WTC11 (cell line): ENCODE measurements at regions not wholly inside any gene's neighbourhood (a gene's known extent, or its start where the extent isn't known, plus 50 kb on each side); places are given as distances from the start of the nearest gene placed in this dataset.

Experiments used
- ESRRA ChIP-seq: sonication (generic); formaldehyde crosslinking; IDR thresholded peaks from 2 replicates; pipeline ENCODE4 v1.8.1; 2022; ENCODE audit warnings: mild to moderate bottlenecking, missing genetic modification reagents, borderline replicate concordance
- JUN ChIP-seq: sonication (generic); formaldehyde crosslinking; IDR thresholded peaks from 2 replicates; pipeline ENCODE4 v1.8.0; 2023; ENCODE audit warnings: mild to moderate bottlenecking, missing genetic modification reagents
- KAT7 ChIP-seq: sonication (generic); formaldehyde crosslinking; IDR thresholded peaks from 2 replicates; pipeline ENCODE4 v1.8.1; 2023; ENCODE audit warnings: missing genetic modification reagents, mild to moderate bottlenecking, borderline replicate concordance
- MYBL2 ChIP-seq: sonication (generic); formaldehyde crosslinking; IDR thresholded peaks from 2 replicates; pipeline ENCODE4 v1.8.1; 2023; ENCODE audit warnings: mild to moderate bottlenecking, moderate library complexity, missing genetic modification reagents
- NFYB ChIP-seq: sonication (generic); formaldehyde crosslinking; conservative IDR thresholded peaks from 2 replicates; pipeline ENCODE4 v1.8.0; 2022; ENCODE audit warnings: low read depth, missing genetic modification reagents
- ZBTB21 ChIP-seq: sonication (generic); formaldehyde crosslinking; IDR thresholded peaks from 2 replicates; pipeline ENCODE4 v1.8.1; 2023; ENCODE audit warnings: mild to moderate bottlenecking, missing genetic modification reagents, borderline replicate concordance
- ZNF219 ChIP-seq: sonication (generic); formaldehyde crosslinking; IDR thresholded peaks from 2 replicates; pipeline ENCODE4 v1.8.0; 2023; ENCODE audit warnings: missing genetic modification reagents, mild to moderate bottlenecking, borderline replicate concordance
- TF ChIP-seq, protein P1 (sequence below): fragments of 200-600 bp; IDR thresholded peaks from 2 replicates; pipeline ENCODE4 v1.8.0; 2022; ENCODE audit warnings: antibody characterized with exemption
- TF ChIP-seq, protein P2 (sequence below): sonication (generic); formaldehyde crosslinking; IDR thresholded peaks from 2 replicates; pipeline ENCODE4 v1.8.0; 2022; ENCODE audit warnings: mild to moderate bottlenecking, missing genetic modification reagents

DNA sequence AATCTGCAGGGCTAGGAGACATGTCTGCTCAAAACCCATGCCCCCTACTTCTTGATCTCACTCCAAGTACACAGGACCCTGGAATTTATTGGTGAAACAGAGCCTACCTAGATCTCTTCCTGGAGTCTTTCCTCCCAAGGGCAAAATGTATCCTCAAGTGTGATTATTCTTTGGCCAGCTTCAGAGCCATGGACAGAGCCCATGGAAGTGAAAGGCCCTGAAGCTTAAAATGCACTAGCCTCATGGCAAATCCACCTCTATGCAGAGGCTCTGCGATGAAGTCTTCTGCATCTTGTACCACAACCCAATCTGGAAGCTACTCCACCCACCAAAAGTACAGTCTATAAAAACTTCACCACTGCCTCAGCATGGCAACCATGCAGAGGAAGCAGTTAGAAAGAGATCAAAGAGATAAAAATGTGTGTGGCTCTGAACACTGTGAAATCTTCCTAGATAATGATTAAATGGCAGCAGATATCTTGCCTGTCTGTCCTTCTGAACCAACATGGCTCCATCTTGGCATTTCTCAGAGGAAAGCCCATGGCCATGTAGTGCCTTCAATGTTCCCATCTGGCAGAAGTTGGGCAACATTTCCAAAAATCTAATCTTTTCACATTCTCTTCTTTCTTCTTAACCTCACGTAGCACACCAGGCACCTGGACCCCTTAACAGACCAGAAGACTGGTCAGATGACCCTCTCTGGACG, 142.9 kb upstream of the KLF7 start:
- TF ChIP-seq KAT7 (CRISPR knock-in tag) (no peak), ESRRA (CRISPR knock-in tag) (no peak), ZNF219 (CRISPR knock-in tag) (no peak), NFYB (CRISPR knock-in tag) (no peak), JUN (CRISPR knock-in tag) (no peak), ZBTB21 (CRISPR knock-in tag) (no peak), MYBL2 (no peak)
- TF ChIP-seq, protein P1, sequence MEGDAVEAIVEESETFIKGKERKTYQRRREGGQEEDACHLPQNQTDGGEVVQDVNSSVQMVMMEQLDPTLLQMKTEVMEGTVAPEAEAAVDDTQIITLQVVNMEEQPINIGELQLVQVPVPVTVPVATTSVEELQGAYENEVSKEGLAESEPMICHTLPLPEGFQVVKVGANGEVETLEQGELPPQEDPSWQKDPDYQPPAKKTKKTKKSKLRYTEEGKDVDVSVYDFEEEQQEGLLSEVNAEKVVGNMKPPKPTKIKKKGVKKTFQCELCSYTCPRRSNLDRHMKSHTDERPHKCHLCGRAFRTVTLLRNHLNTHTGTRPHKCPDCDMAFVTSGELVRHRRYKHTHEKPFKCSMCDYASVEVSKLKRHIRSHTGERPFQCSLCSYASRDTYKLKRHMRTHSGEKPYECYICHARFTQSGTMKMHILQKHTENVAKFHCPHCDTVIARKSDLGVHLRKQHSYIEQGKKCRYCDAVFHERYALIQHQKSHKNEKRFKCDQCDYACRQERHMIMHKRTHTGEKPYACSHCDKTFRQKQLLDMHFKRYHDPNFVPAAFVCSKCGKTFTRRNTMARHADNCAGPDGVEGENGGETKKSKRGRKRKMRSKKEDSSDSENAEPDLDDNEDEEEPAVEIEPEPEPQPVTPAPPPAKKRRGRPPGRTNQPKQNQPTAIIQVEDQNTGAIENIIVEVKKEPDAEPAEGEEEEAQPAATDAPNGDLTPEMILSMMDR, result no peak
- TF ChIP-seq, protein P2, sequence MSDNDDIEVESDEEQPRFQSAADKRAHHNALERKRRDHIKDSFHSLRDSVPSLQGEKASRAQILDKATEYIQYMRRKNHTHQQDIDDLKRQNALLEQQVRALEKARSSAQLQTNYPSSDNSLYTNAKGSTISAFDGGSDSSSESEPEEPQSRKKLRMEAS (CRISPR knock-in tag), result no peak
